Breast epithelium (tissue), 4 donors: ENCODE measurements at regions not wholly inside any gene's neighbourhood (a gene's known extent, or its start where the extent isn't known, plus 50 kb on each side); places are given as distances from the start of the nearest gene placed in this dataset.

Experiments
- DNase-seq, 2 donors: peaks; one replicate each; pipeline ENCODE4 v3.0.0-alpha.2; 2019; ENCODE audit warnings: low spot score in 2 of 2
- H3K27ac ChIP-seq, 2 donors: fragments of 200-600 bp; sonication (generic) in 1 of 2; one replicate each; pipeline ENCODE4 v1.5.1; 2016 to 2019; ENCODE audit warnings: mild to moderate bottlenecking in 1 of 2
- H3K27me3 ChIP-seq, 2 donors: fragments of 200-600 bp; sonication (generic) in 1 of 2; one replicate each; pipeline versions ENCODE4 v1.5.1 to v1.6.0; 2017 to 2019; ENCODE audit warnings: control low read depth in 1 of 2, mild to moderate bottlenecking in 1 of 2
- H3K36me3 ChIP-seq: fragments of 200-600 bp; one replicate; pipeline ENCODE4 v1.5.1; 2019
- H3K4me1 ChIP-seq, 2 donors: fragments of 200-600 bp; sonication (generic); one replicate each; pipeline ENCODE4 v1.5.1; 2016 to 2019; ENCODE audit warnings: control low read depth in 1 of 2
- H3K4me3 ChIP-seq, 3 donors: fragments of 200-600 bp; sonication (generic); 1 replicate in 2 of 3; 2 replicates in 1 of 3; pipeline ENCODE4 v1.5.1; 2016 to 2019; ENCODE audit warnings: mild to moderate bottlenecking in 3 of 3, moderate library complexity in 2 of 3
- H3K9me3 ChIP-seq, 2 donors: fragments of 200-600 bp; sonication (generic) in 1 of 2; one replicate each; pipeline ENCODE4 v1.5.1; 2016 to 2019; ENCODE audit warnings: control low read depth in 1 of 2
- POLR2A ChIP-seq: fragments of 450-650 bp; IDR thresholded peaks from one replicate; pipeline ENCODE4 v1.6.1; 2016; ENCODE audit warnings: antibody characterized with exemption, mild to moderate bottlenecking, moderate library complexity
- POLR2AphosphoS5 ChIP-seq, 3 donors: sonication (generic); formaldehyde crosslinking; IDR thresholded peaks; one replicate each; pipeline ENCODE4 v1.6.1; 2017; ENCODE audit warnings: antibody characterized with exemption in 3 of 3
- intact Hi-C: fragments of 100-400 bp; cut with DNase I; formaldehyde crosslinking; loops from one replicate; pipeline ENCODE4 v1.15.1; 2023; ENCODE audit warnings: low total_unique reads
- TF ChIP-seq, protein P1 (sequence below), 3 donors: fragments of 450-650 bp; IDR thresholded peaks; one replicate each; pipeline ENCODE4 v1.5.1; 2016 to 2017; ENCODE audit warnings: antibody characterized with exemption in 3 of 3, mild to moderate bottlenecking in 3 of 3, moderate library complexity in 3 of 3

GRCh38 chr3:13219077-13219901, 146.1 kb upstream of the IQSEC1 start:
- intact Hi-C loops = no loop called here
- no peak for DNase-seq
- Histone ChIP-seq H3K27me3 (no peaks in the 10 kb centered on the region), H3K36me3 (no peaks in the 10 kb centered on the region), H3K27ac (no peak overlapping the region), H3K4me1 (no peaks in the 10 kb centered on the region), H3K9me3 (no peaks in the 10 kb centered on the region), H3K4me3 (no peak overlapping the region)
- TF ChIP-seq POLR2A = no peak
- TF ChIP-seq, protein P1, sequence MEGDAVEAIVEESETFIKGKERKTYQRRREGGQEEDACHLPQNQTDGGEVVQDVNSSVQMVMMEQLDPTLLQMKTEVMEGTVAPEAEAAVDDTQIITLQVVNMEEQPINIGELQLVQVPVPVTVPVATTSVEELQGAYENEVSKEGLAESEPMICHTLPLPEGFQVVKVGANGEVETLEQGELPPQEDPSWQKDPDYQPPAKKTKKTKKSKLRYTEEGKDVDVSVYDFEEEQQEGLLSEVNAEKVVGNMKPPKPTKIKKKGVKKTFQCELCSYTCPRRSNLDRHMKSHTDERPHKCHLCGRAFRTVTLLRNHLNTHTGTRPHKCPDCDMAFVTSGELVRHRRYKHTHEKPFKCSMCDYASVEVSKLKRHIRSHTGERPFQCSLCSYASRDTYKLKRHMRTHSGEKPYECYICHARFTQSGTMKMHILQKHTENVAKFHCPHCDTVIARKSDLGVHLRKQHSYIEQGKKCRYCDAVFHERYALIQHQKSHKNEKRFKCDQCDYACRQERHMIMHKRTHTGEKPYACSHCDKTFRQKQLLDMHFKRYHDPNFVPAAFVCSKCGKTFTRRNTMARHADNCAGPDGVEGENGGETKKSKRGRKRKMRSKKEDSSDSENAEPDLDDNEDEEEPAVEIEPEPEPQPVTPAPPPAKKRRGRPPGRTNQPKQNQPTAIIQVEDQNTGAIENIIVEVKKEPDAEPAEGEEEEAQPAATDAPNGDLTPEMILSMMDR (IDR thresholded peaks at IDR 0.05) = no peak
- TF ChIP-seq POLR2AphosphoS5 (IDR thresholded peaks at IDR 0.05) = no peak

DNA sequence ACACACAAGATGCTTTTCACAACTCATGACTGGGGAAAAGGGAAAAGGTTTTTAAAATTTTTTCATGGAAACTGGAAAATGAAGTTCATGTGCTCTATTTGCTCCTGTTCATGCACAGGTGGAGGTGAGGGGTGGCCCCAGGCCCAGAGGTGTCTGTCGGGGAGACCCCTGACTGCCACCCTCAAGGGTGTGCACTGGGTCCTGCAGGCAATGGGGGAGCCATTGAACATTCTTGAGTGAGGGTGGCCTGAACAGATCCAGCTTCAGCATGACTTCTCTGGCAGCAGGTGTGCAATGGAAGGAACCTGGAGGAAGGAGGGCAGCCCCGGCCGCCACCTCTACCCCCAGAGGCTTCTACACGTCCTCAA, 145.3 kb upstream of the IQSEC1 start:
- Histone ChIP-seq H3K27ac (no peak overlapping the region), H3K4me1 (no peaks in the 10 kb centered on the region), H3K4me3 (no peak overlapping the region), H3K36me3 (no peaks in the 10 kb centered on the region), H3K9me3 (no peaks in the 10 kb centered on the region), H3K27me3 (no peaks in the 10 kb centered on the region)
- intact Hi-C loops = no loop called here
- TF ChIP-seq, protein P1 (IDR thresholded peaks at IDR 0.05) = no peak
- no peak for DNase-seq

GRCh38 chr3:13217736-13218540, 144.7 kb upstream of the IQSEC1 start:
- no peaks in the 10 kb centered on the region for H3K9me3 ChIP-seq
- no peaks in the 10 kb centered on the region for H3K4me1 ChIP-seq
- TF ChIP-seq, protein P1 (IDR thresholded peaks at IDR 0.05) = no peak
- TF ChIP-seq POLR2A = no peak
- no peak for TF ChIP-seq POLR2AphosphoS5 (IDR thresholded peaks at IDR 0.05)
- no peak overlapping the region for H3K4me3 ChIP-seq
- no peaks in the 10 kb centered on the region for H3K36me3 ChIP-seq
- DNase-seq = no peak
- intact Hi-C loops = no loop called here
- no peak overlapping the region for H3K27ac ChIP-seq
- H3K27me3 ChIP-seq = no peaks in the 10 kb centered on the region

GRCh38 chr3:13217253-13217652, 144.0 kb upstream of the IQSEC1 start:
- no peak overlapping the region for H3K27ac ChIP-seq
- H3K4me1 ChIP-seq = no peaks in the 10 kb centered on the region
- intact Hi-C loops = no loop called here
- H3K27me3 ChIP-seq = no peaks in the 10 kb centered on the region
- TF ChIP-seq POLR2A (no peak), POLR2AphosphoS5 (IDR thresholded peaks at IDR 0.05) (no peak)
- TF ChIP-seq, protein P1 (IDR thresholded peaks at IDR 0.05) = no peak
- H3K4me3 ChIP-seq = no peak overlapping the region
- no peaks in the 10 kb centered on the region for H3K9me3 ChIP-seq
- no peak for DNase-seq
- no peaks in the 10 kb centered on the region for H3K36me3 ChIP-seq

- intact Hi-C loops = no loop called here
These were observed 142.8 kb upstream of the IQSEC1 start for GRCh38 chr3:13215940-13216546.

More at GRCh38 chr3:13215940-13216546, 142.8 kb upstream of the IQSEC1 start:
- Histone ChIP-seq H3K27me3 (no peaks in the 10 kb centered on the region), H3K27ac (no peak overlapping the region), H3K4me3 (no peak overlapping the region), H3K36me3 (no peaks in the 10 kb centered on the region), H3K9me3 (no peaks in the 10 kb centered on the region), H3K4me1 (no peaks in the 10 kb centered on the region)
- no peak for DNase-seq
- TF ChIP-seq POLR2A = no peak
- TF ChIP-seq POLR2AphosphoS5 (IDR thresholded peaks at IDR 0.05) = no peak
- TF ChIP-seq, protein P1 (IDR thresholded peaks at IDR 0.05) = no peak
